ENCODE measurements at regions not wholly inside any gene's neighbourhood (a gene's known extent, or its start where the extent isn't known, plus 50 kb on each side); places are given as distances from the start of the nearest gene placed in this dataset.

- no peaks in the 10 kb centered on the region for H3K36me3 ChIP-seq
- H3K9me3 ChIP-seq, result no peaks in the 10 kb centered on the region
- H3K27me3 ChIP-seq, result no peaks in the 10 kb centered on the region
- H3K4me1 ChIP-seq, result peaks cover 0 to 4% (median 0%) of the 10 kb centered on the region in 4 donors
- H3K27ac ChIP-seq, result no peak overlapping the region
- no peak overlapping the region for H3K4me3 ChIP-seq
- DNase-seq, result no peak
- TF ChIP-seq CTCF (IDR thresholded peaks at IDR 0.05) (no peak), POLR2A (IDR thresholded peaks at IDR 0.05) (no peak)
These were observed 160.6 kb upstream of the RAP2B start for GRCh38 chr3:153001210-153002078.

- DNase-seq, result no peak
- H3K27ac ChIP-seq, result no peak overlapping the region
- no peaks in the 10 kb centered on the region for H3K9me3 ChIP-seq
- H3K4me1 ChIP-seq, result peaks cover 0 to 4% (median 0%) of the 10 kb centered on the region in 4 donors
- H3K36me3 ChIP-seq, result no peaks in the 10 kb centered on the region
- no peak overlapping the region for H3K4me3 ChIP-seq
- TF ChIP-seq POLR2A (IDR thresholded peaks at IDR 0.05), result no peak
- TF ChIP-seq CTCF (IDR thresholded peaks at IDR 0.05), result no peak
- no peaks in the 10 kb centered on the region for H3K27me3 ChIP-seq
These were observed 158.6 kb upstream of the RAP2B start for GRCh38 chr3:153003441-153003840.

GRCh38 chr3:153003862-153004261 is 158.2 kb upstream of the RAP2B start:
- Histone ChIP-seq H3K27ac (no peak overlapping the region), H3K9me3 (no peaks in the 10 kb centered on the region), H3K36me3 (no peaks in the 10 kb centered on the region), H3K4me1 (peaks cover 0 to 4% (median 0%) of the 10 kb centered on the region in 4 donors), H3K27me3 (no peaks in the 10 kb centered on the region), H3K4me3 (no peak overlapping the region)
- TF ChIP-seq POLR2A (IDR thresholded peaks at IDR 0.05) (no peak), CTCF (IDR thresholded peaks at IDR 0.05) (no peak)
- no peak for DNase-seq

- H3K27me3 ChIP-seq, result no peaks in the 10 kb centered on the region
- H3K4me1 ChIP-seq, result peaks cover 0 to 4% (median 0%) of the 10 kb centered on the region in 4 donors
- no peak for TF ChIP-seq POLR2A (IDR thresholded peaks at IDR 0.05)
- TF ChIP-seq CTCF (IDR thresholded peaks at IDR 0.05), result no peak
- H3K27ac ChIP-seq, result no peak overlapping the region
- H3K4me3 ChIP-seq, result no peak overlapping the region
- no peak for DNase-seq
- no peaks in the 10 kb centered on the region for H3K36me3 ChIP-seq
- no peaks in the 10 kb centered on the region for H3K9me3 ChIP-seq
These were observed 153.8 kb upstream of the RAP2B start for GRCh38 chr3:153008226-153008625.

- no peaks in the 10 kb centered on the region for H3K9me3 ChIP-seq
- TF ChIP-seq POLR2A (IDR thresholded peaks at IDR 0.05) (no peak), CTCF (IDR thresholded peaks at IDR 0.05) (no peak)
- no peaks in the 10 kb centered on the region for H3K4me1 ChIP-seq
- no peaks in the 10 kb centered on the region for H3K27me3 ChIP-seq
- DNase-seq, result no peak
- no peak overlapping the region for H3K27ac ChIP-seq
- no peaks in the 10 kb centered on the region for H3K36me3 ChIP-seq
- no peak overlapping the region for H3K4me3 ChIP-seq
These were observed 138.1 kb upstream of the RAP2B start for GRCh38 chr3:153023896-153024295.
